DND-41 (cell line): ENCODE measurements at regions not wholly inside any gene's neighbourhood (a gene's known extent, or its start where the extent isn't known, plus 50 kb on each side); places are given as distances from the start of the nearest gene placed in this dataset.

Experiments
- CTCF ChIP-seq: IDR thresholded peaks from 2 replicates; pipeline ENCODE4 v1.5.1; 2012; ENCODE audit warnings: borderline replicate concordance, low read length, moderate library complexity, mild to moderate bottlenecking; ENCODE audit not compliant: poor library complexity, severe bottlenecking; ENCODE audit errors: extremely low read depth
- EZH2 ChIP-seq: IDR thresholded peaks from 3 replicates; pipeline ENCODE4 v1.6.1; 2012; ENCODE audit warnings: borderline replicate concordance, low read depth, mild to moderate bottlenecking, moderate library complexity, low read length, inconsistent platforms; ENCODE audit not compliant: severe bottlenecking

DNA sequence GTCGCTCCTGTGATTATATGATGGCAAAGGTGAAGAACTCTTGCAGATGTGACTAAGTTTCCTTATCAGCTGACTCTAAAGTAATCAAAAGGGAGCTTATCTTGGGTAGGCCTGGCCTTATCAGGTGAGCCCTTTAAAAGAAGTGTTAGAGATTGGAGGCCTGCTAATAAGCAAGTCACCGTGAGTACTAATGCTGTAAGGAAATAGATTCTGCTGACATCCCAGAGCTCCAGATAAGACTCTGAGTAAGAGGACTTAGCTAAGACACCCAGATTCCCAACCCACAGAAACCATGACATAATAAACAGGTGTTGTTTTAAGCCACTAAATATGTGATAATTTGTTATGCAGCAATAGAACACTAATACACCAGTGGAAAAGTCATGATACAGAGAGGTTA is 99.9 kb upstream of the FAM20A start:
- no peak for TF ChIP-seq CTCF
- TF ChIP-seq EZH2, result no peak
